HG03097 (cell line): ENCODE measurements at regions not wholly inside any gene's neighbourhood (a gene's known extent, or its start where the extent isn't known, plus 50 kb on each side); places are given as distances from the start of the nearest gene placed in this dataset.
"Not testable (repeated sequence)": the region's sequence is repeated elsewhere in the genome, so short reads cannot be mapped to it uniquely, and the experiment has no call there.

Source experiments
- ATAC-seq: cut with Tn5 transposase; IDR thresholded peaks from one replicate; pipeline ENCODE4 v1.9.1; 2021; ENCODE audit not compliant: unreplicated experiment, low FRiP score

DNA sequence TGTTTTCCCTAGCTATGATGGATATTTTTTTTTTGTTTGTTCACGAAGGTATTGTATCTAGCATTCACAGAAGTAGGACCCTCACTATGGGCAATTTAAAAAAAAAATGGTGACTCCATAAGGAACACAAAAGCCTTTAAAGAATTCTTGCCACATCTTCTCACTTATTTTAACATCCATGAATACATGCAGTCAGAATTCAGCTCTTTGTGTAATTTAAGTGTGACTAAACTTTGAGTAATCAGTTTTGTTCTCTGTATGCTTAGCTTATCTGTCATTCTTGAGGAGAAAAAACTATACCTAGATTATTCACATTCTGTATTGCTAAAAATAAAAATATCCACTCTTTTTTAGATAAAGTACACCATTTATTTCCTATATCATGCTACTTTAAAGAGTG lies 313.2 kb upstream of the KCND2 start:
- no peak for ATAC-seq

GRCh38 chr7:119963654-119964053 lies 309.3 kb upstream of the KCND2 start:
- ATAC-seq = no peak

GRCh38 chr7:119964065-119964464 lies 308.9 kb upstream of the KCND2 start:
- no peak for ATAC-seq

DNA sequence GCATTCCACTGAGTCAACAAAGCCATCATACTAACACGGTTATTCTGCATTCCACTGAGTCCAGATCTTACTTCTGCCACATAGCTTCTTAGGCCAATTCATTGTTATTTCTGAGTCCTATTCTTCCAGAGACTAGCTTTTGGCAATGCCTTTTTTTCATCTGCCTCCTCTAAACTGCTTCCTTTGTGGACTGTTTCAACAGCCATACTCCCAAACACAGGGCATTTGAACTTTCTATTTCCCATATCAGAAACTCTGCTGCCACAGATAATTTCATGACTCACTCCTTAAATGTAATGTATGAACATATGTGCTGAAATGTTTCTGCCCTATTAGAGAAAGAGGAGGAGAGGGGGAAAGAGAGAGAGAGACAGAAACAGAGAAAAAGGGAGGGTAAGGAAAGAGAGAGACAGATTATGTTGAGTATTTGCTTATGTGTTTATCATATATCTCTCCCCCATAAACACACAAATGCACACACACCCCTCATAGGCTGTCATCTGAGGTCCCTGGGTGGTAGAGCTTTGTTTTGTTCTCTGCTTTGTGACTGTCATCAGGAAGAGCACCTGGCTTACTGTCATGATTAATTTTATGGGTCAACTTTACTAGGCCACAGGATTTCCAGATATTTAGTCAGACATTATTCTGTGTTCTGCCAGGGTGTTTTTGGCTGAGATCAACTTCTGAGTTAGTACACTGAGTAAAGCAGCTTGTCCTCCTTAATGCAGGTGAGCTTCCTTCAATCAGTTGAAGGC lies 308.0 kb upstream of the KCND2 start:
- ATAC-seq = no peak

DNA sequence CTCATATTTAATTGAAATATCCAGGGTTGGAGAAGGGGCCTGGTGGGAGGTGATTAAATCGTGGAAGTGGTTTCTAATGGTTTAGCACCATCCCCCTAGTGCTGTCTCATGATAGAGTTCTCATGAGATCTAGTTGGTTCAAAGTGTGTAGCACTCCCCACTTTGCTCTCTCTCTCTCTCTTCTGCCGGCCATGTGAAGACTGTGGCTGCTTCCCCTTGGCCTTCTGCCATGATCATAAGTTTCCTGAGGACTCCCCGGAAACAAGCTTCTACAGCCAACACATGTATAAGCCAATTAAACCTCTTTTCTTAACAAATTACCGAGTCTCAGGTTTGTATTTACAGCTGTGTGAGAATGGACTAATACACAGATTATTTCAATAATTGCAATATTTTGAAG lies 305.8 kb upstream of the KCND2 start:
- ATAC-seq = no peak

- not testable (repeated sequence) for ATAC-seq
Measured at GRCh38 chr7:119968411-119968810, 304.6 kb upstream of the KCND2 start.

GRCh38 chr7:119969054-119969453 lies 303.9 kb upstream of the KCND2 start:
- ATAC-seq = no peak

GRCh38 chr7:119969763-119970162 lies 303.2 kb upstream of the KCND2 start:
- ATAC-seq = no peak

- no peak for ATAC-seq
Measured at GRCh38 chr7:119974972-119975371, 298.0 kb upstream of the KCND2 start.

DNA sequence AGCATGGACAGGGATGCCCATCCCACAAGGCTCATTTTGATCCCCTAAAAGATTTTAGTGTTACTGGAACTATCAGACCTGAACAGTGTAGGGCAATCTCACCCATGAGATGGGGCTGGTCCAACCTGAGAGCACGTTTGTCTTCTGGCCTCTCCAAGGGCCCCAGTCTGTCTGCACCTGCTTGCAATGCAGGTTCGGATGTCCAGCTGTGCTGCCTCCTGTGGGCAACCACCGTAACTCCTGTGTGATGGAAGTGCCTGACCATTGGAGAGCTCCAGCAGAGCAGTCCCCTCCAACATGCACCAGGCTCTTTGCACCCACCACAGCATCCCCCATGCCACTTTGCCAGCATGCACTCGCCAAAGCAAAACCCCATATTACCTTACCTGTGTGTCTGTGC lies 290.1 kb upstream of the KCND2 start:
- no peak for ATAC-seq

DNA sequence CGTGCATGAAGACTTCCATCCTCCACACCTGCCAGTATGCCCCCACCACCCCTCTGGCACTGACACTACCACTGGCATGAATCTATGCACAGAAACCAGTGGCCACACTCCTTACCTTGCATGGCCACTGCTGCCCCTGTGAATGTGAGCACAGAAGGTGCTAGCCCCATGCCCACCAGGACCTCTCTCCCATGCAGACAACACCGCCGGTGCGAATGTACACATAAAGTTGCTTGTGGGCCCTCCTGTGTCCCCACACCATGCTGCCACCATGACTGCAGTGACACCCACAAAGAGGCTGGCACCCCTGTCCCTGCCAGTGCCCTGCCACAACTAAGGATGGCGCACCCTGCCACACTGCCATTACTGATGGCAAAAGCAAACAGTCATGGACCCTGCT lies 289.5 kb upstream of the KCND2 start:
- ATAC-seq = no peak

DNA sequence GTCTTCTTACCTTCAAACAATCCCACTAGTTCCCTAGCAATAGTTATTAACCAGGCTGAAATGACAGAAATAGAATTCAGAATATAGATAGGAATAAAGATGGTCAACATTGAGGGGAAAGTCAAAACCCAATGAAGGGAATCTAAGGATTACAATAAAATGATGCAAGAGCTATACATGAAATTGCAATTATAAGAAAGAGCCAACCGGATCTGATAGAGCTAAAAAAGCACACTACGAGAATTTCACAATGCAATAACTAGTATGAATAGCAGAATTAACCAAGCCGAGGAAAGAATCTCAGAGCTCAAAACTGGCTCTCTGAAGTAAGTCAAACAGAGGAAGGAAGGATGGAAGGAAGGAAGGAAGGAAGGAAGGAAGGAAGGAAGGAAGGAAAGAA lies 288.7 kb upstream of the KCND2 start:
- no peak for ATAC-seq

- no peak for ATAC-seq
Measured at GRCh38 chr7:119988401-119988800, 284.6 kb upstream of the KCND2 start.

GRCh38 chr7:119994928-119995327 lies 278.0 kb upstream of the KCND2 start:
- no peak for ATAC-seq

GRCh38 chr7:119996634-119997033 lies 276.3 kb upstream of the KCND2 start:
- no peak for ATAC-seq

- ATAC-seq = no peak
Measured at GRCh38 chr7:119999738-120000475, 273.1 kb upstream of the KCND2 start.

GRCh38 chr7:120005720-120006119 lies 267.3 kb upstream of the KCND2 start:
- ATAC-seq = no peak

DNA sequence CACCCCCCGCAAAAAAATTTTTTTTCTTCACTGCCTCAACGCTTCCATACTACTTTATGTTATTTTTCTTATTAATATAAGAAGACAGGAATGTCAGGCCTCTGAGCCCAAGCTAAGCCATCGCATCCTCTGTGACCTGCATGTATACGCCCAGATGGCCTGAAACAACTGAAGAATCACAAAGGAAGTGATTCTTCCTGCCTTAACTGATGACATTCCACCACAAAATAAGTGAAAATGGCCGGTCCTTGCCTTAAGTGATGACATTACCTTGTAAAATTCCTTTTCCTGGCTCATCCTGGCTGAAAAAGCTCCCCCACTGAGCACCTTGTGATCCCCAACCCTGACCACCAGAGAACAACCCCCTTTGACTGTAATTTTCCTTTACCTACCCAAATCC lies 258.7 kb upstream of the KCND2 start:
- not testable (repeated sequence) for ATAC-seq

- no peak for ATAC-seq
Measured at GRCh38 chr7:120014925-120015465, 258.0 kb upstream of the KCND2 start.

DNA sequence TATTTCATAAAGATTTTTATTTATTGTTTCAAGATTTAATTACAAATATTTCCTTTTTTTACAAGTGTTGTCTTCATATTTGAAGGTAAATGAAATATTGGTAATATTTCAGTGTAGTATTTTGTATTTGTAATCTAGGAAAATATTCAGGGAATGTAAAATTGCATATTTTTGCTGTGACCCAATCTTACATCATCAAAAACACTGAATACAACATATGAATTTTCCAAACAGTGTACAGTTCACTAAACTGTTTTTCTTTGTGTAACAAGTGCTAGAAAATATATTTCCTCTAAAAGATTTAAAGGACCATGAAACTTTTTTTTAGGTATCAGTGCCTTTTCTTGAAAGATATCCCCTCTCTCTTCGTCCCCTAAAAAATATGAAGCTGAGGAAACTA lies 251.9 kb upstream of the KCND2 start:
- no peak for ATAC-seq

GRCh38 chr7:120023494-120024167 lies 249.3 kb upstream of the KCND2 start:
- ATAC-seq = no peak
